Skin of body (tissue), 1 donor: ENCODE measurements at regions not wholly inside any gene's neighbourhood (a gene's known extent, or its start where the extent isn't known, plus 50 kb on each side); places are given as distances from the start of the nearest gene placed in this dataset.

ENCODE experiments used
- DNase-seq: peaks from one replicate; lab custom pipeline; 2025; lab: John Stamatoyannopoulos, UW

DNA sequence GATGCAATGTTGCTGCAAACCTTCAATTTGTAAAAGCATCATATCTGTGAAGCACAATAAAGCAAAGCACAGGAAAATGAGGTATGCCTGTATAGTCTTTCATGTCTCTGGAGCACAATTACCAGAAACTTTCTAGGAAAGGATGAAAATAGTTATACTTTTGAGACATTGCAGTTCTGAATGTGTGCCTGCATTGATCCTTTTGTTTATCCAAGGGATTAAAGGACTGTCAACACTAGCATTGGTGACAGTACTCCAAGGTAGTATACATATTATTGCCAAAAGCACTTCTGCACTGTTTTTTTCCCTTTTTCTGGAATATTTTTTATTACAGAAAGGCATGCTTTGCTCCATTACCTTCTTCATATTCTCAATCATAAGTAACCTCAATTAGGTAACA lies 476.0 kb downstream of the GABRG1 start:
- DNase-seq, result no peak

DNA sequence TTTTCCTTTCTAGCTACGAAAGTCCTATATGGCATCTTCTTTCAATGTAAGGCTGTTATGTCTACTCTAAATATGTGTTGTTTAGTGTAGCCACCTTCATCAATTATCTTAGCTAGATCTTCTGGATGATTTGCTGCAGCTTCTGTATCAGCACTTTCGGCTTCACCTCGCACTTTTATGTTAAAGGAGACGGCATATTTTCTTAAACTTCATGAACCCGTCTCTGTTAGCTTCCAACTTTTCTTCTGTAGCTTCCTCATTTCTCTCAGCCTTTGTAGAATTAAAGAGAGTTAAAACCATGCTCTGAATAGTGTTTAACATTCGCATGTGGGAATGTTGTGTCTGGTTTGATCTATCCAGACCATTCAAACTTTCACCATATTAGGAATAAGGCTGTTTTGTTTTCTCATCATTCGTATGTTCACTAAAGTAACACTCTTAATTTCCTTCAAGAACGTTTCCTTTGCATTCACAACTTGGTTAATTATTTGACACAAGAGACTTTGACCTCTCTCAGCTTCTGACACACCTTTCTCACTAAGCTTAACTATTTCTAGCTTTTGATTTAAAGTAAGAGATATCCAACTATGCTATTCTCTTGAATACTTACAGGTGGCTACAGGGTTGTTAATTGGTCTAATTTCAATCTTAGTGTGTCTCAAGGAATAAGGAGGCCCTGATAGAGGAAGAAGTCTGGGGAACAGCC lies 476.8 kb downstream of the GABRG1 start:
- no peak for DNase-seq

DNA sequence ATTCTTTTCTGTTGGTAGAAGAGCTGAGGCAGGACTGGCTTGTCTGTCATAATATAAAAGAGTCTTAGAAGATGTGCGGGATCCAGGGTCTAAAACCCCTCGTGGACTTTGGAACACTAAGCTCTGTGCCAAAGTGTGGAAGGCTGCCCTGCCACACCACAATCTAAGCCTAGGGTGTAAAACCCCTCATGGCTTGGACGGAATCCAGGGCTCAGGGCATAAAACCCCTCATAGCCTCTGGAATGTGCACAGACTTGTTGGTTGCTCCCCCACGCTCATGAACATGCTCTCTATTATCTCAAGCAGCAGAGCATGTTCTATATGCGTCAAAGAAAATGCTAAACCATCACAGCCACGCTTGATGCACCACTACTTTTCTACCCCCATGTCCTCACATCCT lies 483.6 kb downstream of the GABRG1 start:
- DNase-seq, result no peak

DNA sequence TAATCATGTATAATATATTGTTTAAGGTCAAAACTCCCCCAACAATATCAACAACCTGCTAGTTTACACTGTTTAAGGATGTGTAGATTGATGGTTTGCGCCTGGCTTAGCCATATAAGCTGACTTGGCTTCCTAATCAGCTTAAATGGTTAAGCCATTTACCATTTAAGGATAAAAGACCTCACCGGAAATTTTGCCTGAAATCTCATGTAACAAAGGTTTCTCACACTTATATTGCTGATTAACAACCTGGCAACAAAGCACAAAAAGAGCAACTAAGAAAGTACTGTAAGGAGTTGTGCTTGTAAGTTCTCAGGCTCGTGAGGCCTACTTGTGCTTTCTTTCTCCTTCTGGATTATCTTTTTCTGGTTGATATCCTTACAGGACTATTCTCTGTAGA lies 485.2 kb downstream of the GABRG1 start:
- no peak for DNase-seq

DNA sequence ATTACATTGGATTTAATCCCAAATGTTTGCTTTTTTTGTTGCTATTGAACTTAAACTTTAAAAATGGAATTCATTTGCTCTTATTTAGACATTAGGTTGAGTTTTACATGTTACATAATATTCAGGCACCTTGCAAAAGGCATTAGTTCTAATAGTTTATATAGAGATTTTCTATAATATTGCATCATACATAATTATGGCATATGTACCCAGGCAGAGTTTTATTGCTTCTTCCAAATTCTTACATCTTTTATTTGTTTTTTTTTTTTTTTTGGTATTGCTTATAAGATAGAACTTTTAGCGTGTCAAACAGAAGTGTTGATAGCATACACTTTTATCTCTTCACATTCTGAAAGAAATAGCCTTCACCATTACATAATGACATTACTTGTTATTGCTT lies 487.7 kb downstream of the GABRG1 start:
- no peak for DNase-seq

DNA sequence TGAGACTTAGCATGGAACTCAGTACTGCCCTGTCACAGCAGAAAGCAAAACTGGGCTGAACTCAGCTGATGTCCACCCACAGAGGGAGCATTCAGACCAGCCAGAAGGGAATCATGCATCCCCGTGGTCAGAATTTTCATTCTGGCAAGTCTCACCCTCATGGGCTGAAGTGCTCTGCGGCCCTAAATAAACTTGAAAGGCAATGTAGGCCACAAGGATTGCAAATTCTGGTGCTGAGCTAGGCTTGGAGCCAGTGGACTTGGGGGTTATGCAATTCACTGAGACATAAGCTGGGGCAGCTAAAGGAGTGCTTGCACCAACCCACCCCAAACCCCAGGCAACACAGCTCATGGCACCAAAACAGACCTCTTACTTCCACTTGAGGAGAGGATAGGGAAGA lies 494.1 kb downstream of the GABRG1 start:
- no peak for DNase-seq

DNA sequence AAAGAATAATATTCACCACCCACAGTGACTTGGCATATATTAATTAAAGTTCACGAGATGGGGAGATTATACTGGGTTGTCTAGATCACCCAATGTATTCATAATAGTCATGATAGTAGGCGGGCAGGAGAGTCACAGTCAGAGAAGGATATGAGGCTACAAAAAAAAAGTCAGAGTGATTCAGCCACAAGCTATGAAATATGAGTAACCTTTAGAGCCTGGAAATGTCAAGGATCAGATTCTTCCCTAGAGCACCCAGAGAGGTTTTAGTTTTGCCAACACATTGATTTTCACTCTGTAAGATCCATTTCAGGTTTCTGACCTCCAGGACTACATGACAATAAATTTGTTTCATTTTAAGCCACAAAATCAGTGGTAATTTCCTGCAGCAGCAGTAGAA lies 501.9 kb downstream of the GABRG1 start:
- DNase-seq, result no peak

DNA sequence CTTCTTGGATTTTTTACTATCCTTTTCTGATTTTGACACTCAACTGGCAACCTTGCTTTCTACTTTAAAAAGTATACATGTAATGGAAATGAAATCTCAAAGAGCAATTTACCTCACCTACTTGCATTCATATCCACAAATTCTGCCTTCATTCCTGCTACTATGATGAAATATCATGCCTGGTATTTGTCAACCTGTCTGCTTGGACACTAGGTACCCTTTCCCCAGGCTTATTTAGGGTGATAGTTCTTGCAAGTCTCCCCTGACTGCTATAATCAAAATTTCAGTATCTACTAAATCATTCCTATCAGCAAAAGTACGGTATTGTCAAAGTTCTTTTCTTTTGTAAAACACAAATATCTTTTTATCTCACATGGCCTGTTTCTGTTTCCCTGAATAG lies 503.0 kb downstream of the GABRG1 start:
- DNase-seq, result no peak

DNA sequence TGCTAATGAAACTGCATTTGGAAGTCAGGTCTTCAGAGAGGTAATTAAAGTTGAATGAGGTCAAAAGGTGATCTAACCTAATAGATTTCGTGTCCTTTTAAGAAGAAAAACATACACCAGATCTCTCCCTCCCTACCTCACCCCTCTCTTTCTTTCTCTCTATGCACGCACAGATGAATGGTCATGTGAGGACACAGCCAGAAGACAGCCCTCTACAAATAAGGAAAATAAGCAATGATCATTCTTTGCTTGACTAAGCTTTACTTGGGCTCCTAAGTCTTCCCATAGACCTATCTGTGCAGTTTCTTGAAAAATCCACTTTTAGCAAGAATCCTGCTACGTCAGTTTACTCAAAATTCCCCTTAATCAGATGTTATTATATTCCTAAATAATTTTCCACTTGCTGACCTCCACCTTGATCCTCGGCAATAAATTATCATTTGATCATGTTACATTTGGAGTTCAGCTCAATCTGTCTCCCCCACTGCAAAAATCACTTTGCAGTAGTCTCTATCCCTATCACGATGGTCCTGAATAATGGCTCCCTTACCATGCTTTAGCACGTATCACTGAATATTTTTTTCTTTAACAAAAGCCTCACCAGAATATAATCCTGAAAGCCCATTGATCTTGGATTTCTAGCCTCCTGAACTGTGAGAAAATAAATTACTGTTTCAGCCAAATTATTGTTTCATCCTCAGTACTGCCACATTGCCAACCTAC lies 527.3 kb downstream of the GABRG1 start:
- no peak for DNase-seq

DNA sequence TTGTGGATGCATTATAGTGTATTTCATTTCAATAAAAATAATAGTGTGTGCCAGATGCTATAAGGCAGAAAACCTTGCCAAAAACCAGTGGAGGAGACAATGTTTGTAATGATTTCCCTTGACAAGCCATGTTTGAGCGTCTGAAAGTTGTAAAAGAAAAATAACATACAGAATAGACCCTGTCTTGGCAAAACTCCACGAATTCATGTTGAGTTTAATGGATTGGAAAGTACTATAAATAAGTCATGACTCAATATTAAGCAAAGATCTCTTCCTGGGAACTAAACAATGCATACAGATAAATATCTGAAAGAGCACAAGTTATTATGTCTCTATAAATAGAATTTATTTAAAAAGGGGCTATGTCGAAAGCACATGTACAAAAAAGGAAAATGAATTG lies 543.5 kb downstream of the GABRG1 start:
- DNase-seq, result peak; percentile 27

DNA sequence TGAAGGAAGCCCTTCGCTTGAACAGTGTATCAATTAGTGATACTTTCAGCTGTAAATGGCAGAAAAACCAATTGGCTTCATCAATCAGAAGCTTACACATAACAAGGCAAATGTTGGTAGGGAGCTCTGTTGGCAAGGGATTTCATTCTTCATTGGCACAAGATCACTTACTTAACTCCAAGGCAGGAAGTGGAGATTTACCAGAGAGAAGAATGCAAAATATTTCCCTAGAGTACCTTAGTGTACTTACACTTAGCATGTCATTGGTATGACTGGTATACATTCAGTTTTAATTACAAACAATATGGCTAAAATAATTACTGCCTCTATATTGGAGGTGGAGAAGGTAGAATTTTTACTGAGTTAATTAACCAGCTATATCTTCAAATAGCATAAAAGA lies 545.0 kb downstream of the GABRG1 start:
- no peak for DNase-seq

DNA sequence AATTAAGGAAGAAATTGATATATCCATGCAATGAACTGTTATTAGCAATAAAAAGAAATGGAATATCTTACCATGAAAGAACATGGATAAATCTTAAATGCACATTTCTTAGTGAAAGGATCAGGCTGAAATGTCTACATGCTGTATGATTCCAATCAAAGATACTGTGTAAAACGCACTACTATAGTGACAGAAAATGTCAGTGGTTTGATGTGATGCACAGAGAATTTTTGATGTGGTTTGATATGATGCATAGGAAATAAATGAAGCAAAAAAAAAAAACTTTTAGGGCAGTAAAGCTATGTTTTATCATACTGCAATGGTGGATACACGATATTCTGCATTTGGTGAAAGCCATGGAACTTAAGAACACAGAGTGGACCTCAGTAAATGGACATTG lies 547.6 kb downstream of the GABRG1 start:
- no peak for DNase-seq

DNA sequence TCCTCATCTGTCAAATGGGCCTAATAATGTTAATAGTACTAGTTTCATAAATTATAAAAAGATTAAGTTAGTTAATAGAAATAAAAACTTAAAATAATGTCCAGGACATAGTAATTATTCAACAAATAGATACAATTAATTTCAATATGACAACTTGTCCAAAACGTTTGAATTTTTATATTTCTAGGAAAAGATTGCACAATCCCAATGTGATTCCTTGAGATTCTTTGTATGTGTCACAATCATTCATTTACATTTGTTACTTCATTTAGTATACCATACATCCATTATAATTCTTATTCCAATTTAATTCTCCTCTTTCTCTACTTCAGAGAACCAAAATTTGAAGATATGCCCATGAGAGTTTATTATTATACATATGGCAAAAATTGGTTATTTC lies 554.2 kb downstream of the GABRG1 start:
- DNase-seq, result no peak

DNA sequence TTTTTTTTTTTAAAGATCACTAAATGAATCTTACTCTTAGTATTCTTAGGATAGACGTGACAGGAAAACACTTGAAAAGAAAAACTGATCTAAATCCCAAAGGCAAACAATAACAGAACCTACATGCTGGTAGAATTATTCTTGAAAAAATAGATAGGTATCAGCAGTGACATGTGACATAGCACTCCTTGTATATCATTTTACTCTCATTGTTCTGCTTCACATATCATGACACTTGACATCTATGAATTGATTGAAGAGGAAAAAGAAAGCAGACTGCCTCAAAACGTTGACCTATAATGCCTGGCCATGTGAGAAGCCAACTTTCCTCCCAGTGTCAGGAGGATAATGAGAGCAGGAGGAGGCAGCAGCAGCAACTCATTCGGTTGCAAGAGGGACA lies 555.2 kb downstream of the GABRG1 start:
- no peak for DNase-seq

DNA sequence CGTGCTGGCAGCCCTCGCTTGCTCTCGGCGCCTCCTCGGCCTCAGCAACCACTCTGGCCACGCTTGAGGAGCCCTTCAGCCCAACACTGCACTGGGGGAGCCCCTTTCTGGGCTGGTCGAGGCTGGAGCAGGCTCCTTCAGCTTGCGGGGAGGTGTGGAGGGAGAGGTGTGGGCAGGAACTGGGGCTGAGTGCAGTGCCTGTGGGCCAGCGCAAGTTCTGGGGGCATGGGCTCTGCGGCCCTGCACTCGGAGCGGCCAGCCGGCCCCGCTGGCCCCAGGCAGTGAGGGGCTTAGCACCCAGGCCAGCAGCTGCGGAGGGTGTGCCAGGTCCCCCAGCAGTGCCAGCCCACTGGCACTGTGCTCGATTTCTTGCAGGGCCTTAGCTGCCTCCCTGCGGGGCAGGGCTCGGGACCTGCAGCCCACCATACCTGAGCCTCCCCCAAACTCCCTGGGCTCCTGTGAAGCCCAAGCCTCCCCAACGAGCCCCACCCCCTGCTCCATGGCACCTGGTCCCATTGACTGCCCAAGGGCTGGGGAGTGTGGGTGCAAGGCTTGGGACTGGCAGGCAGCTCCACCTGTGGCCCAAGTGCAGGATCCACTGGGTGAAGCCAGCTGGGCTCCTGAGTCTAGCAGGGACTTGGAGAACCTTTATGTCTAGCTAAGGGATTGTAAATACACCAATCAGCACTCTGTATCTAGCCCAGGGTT lies 556.8 kb downstream of the GABRG1 start:
- DNase-seq, result no peak

DNA sequence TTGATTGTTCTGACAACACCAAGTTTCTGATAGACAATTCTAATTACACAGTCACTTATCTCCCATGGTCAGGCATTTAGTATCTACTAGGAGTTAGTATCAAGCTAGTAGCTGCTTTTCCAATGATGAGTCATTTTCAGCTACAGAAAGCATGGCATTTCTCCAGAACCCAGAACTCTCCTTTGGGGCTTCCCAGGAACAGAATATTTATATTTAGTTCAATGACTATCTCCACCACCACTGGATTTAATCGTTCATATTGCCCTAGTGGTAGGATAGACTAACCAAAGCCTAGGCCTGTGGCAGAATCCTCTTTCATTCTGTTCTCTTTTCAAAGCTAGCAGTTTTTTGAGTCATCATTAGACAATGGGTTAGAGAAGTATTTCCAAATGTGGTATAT lies 569.4 kb downstream of the GABRG1 start:
- DNase-seq, result no peak

DNA sequence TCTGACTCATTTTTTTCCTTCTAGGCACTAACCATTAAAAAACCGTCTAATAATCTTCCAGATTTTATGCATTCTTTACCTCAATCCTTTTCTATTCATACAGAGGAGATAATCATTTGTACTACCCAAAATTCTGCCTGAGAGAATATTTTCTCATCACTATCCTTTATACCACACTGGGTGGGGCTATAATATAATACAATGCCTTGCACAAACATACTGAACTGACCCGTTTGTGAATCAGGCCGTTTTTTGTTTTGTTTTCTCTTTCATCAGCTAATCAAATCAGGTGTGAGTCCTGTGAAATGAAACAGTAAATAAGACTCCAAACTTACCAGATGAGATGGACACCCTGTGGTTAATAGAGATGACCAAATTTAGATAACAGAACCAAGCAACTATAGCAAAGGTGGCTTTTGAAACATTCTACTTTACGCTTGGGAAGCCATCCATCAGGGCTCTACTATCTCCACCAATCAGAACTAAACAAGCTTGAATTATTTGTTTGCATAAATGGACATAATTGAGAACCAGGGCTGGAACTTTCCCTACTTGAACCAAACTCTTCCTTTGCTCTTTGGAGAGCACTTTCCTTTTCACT lies 573.0 kb downstream of the GABRG1 start:
- DNase-seq, result no peak

DNA sequence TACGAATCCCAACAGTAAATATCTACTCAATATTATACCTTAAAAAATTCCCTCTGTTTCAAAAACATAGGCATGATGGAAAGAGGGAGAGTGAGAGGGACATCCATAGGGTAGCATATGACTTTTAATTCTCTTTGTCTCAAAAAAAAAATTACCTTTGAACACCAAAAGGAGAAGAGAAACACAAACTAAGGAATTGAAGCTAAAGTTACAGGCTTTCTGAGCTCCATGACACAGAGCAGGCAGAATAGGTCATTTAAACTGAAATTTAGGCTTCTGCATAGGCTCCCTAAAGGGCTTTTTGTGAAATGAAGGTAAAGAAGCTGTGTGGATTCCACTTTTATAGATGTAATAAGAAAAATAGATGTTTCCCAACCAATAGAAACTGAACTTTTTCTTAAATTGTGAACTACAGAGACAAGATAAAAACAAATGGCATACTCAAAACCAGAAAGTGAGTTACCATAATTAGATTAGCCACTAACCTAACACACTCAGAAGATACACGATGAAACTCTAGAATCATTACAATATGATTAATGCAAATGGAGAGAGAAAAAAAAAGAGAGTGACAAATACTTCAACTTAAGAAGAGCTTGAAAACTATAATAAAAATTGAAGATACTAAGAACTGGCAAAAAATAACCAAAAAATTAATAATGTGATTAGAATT lies 584.6 kb downstream of the GABRG1 start:
- no peak for DNase-seq

DNA sequence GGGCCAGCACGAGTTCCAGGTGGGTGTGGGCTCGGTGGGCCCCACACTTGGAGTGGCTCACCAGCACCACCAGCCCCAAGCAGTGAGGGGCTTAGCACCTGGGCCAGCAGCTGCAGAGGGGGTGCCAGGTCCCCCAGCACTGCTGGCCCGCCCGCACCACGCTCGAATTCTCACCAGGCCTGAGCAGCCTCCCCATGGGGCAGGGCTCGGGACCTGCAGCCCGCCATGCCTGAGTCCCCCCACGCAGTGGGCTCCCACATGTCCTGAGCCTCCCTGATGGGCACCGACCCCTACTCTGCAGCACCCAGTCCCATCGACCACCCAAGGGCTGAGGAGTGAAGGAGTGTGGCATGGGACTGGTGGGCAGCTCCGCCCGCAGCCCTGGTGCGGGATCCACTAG lies 593.4 kb downstream of the GABRG1 start:
- no peak for DNase-seq

DNA sequence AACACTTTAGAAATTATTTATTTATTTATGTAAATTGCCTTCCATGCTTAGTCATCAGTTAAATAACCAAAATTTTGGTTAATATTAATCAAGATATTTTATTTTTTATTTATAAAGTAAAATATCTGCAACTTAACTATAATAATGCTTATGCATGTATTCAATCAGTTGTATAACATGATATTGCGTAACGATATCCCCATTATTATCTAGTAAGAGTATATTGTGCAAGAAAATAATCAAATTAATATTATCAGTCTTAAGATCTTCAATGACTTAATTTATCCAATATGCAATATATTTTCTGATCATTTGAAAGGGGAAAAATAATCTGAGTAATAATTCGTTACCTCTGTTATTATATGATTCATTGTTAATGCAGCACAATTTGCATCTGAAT lies 596.7 kb downstream of the GABRG1 start:
- DNase-seq, result no peak

DNA sequence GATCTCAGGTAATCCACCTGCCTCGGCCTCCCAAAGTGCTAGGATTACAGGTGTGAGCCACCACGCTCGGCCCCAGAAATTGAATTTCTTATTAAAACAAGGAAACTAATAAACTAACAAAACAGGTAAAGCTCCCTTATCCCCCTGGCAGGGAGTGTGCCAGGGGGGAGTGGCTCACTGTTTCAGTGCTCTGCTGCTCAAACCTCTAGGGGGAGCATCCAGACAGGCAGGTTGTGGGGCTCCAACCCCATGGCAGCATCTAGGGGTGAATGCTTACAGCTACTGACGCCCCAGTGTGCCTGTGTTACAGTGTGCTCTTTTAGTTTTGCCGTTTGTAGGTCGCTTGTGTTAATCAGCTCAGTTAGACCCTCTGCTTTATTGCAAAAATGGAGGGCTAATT lies 605.0 kb downstream of the GABRG1 start:
- no peak for DNase-seq

DNA sequence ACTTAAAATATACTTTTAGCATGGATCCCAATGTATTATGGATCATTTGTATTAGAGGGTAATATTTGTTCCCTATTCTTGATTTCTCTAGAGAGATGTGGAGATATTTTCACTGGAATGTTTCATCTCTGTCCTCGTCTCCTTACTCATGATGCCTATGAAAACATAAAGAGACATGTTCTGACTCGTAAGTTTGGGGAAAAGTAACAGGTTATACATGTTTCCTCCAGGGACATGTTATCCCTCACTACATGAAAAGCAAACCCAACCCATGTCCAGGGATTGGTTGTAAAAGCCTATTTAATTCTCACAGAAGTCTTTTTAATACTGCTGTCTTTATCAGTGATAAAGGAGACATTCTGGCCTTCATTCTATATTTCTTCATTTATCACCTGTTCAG lies 621.4 kb downstream of the GABRG1 start:
- no peak for DNase-seq
